BE2C (cell line): ENCODE measurements at regions not wholly inside any gene's neighbourhood (a gene's known extent, or its start where the extent isn't known, plus 50 kb on each side); places are given as distances from the start of the nearest gene placed in this dataset.
A peak's percentile ranks its signal among the peaks of the same experiment; 100 is the strongest.

Experiments used
- DNase-seq: peaks from one replicate; pipeline ENCODE4 v3.0.0-alpha.2; 2020
- H3K27me3 ChIP-seq: fragments of 250-450 bp; sonication (Bioruptor Pico); 2 replicates; pipeline ENCODE4 v1.5.1; 2020; ENCODE audit warnings: mild to moderate bottlenecking
- H3K36me3 ChIP-seq: fragments of 250-450 bp; sonication (Bioruptor Pico); 2 replicates; pipeline ENCODE4 v1.5.1; 2020; ENCODE audit warnings: mild to moderate bottlenecking
- H3K4me1 ChIP-seq: fragments of 250-450 bp; sonication (Bioruptor Pico); 2 replicates; pipeline ENCODE4 v1.5.1; 2020
- H3K4me3 ChIP-seq: 2 replicates; pipeline ENCODE4 v1.5.1; 2011; ENCODE audit warnings: low read depth, low read length
- H3K9me3 ChIP-seq: fragments of 250-450 bp; sonication (Bioruptor Pico); 2 replicates; pipeline ENCODE4 v1.5.1; 2020
- TF ChIP-seq, protein P1 (sequence below): IDR thresholded peaks from 2 replicates; pipeline ENCODE4 v1.5.1; 2012; ENCODE audit warnings: mild to moderate bottlenecking, low read depth, low read length

GRCh38 chr4:121277194-121278105 is 103.4 kb downstream of the QRFPR start:
- TF ChIP-seq, protein P1, sequence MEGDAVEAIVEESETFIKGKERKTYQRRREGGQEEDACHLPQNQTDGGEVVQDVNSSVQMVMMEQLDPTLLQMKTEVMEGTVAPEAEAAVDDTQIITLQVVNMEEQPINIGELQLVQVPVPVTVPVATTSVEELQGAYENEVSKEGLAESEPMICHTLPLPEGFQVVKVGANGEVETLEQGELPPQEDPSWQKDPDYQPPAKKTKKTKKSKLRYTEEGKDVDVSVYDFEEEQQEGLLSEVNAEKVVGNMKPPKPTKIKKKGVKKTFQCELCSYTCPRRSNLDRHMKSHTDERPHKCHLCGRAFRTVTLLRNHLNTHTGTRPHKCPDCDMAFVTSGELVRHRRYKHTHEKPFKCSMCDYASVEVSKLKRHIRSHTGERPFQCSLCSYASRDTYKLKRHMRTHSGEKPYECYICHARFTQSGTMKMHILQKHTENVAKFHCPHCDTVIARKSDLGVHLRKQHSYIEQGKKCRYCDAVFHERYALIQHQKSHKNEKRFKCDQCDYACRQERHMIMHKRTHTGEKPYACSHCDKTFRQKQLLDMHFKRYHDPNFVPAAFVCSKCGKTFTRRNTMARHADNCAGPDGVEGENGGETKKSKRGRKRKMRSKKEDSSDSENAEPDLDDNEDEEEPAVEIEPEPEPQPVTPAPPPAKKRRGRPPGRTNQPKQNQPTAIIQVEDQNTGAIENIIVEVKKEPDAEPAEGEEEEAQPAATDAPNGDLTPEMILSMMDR: peak; percentile 55
- no peaks in the 10 kb centered on the region for H3K9me3 ChIP-seq
- 0 out of 2 replicates have a peak, but pooled peaks cover 3% of the 10 kb centered on the region for H3K27me3 ChIP-seq
- DNase-seq: peak; percentile 20
- H3K4me3 ChIP-seq: no peak overlapping the region
- H3K36me3 ChIP-seq: no peaks in the 10 kb centered on the region
- no peaks in the 10 kb centered on the region for H3K4me1 ChIP-seq

GRCh38 chr4:121273191-121273590 is 107.6 kb downstream of the QRFPR start:
- Histone ChIP-seq H3K4me1 (no peaks in the 10 kb centered on the region), H3K4me3 (no peak overlapping the region), H3K9me3 (no peaks in the 10 kb centered on the region), H3K36me3 (no peaks in the 10 kb centered on the region), H3K27me3 (0 out of 2 replicates have a peak, but pooled peaks cover 3% of the 10 kb centered on the region)
- TF ChIP-seq, protein P1: no peak
- no peak for DNase-seq

DNA sequence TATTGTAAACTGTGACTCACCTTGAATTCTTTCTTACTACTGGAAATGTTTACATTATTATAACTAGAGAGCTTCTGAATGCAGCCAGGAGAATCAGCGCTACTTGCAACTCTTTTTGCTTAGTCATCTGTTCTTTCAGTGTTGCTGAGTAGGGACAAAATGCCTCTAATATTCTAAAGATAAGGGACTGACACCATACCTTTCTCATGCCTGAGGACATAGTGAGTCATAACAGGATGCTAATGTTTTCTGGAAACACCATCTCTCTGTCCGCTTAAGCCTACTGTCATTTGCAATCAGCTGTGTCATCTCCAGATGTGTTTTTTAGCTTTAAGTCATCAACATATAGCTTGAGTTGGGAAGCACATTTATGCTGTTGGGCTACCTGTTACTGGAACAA is 108.3 kb downstream of the QRFPR start:
- no peak for DNase-seq
- no peaks in the 10 kb centered on the region for H3K9me3 ChIP-seq
- no peaks in the 10 kb centered on the region for H3K36me3 ChIP-seq
- no peak overlapping the region for H3K4me3 ChIP-seq
- H3K27me3 ChIP-seq: 0 out of 2 replicates have a peak, but pooled peaks cover 3% of the 10 kb centered on the region
- TF ChIP-seq, protein P1: no peak
- H3K4me1 ChIP-seq: no peaks in the 10 kb centered on the region

GRCh38 chr4:121270389-121270788 is 106.3 kb upstream of the TNIP3 start:
- Histone ChIP-seq H3K27me3 (no peaks in the 10 kb centered on the region), H3K4me3 (no peak overlapping the region), H3K4me1 (no peaks in the 10 kb centered on the region), H3K9me3 (no peaks in the 10 kb centered on the region), H3K36me3 (no peaks in the 10 kb centered on the region)
- TF ChIP-seq, protein P1: no peak
- DNase-seq: no peak

DNA sequence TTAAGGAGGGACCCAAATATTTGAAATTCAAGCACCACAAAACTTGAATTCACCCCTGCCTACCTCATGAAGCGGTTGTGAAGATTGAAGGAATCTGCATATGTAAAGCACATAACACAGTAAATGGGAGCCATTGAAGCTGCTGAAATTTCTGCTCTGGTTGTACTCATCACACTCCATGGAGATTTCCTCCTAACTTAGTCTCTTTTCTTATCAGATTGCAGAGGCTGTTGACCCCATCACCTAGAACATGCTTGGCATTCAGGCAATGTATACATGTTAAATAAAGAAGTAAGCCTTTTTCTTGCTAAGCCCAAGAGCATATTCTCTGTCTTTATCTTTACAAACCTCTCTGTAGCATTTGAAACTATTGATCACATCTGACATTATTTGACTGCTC is 104.9 kb upstream of the TNIP3 start:
- H3K9me3 ChIP-seq: no peaks in the 10 kb centered on the region
- TF ChIP-seq, protein P1: no peak
- DNase-seq: no peak

GRCh38 chr4:121266982-121267381 is 102.9 kb upstream of the TNIP3 start:
- Histone ChIP-seq H3K36me3 (no peaks in the 10 kb centered on the region), H3K4me1 (no peaks in the 10 kb centered on the region), H3K4me3 (no peak overlapping the region), H3K27me3 (no peaks in the 10 kb centered on the region), H3K9me3 (no peaks in the 10 kb centered on the region)
- TF ChIP-seq, protein P1: no peak
- no peak for DNase-seq

More for the DNA sequence above, 104.9 kb upstream of the TNIP3 start:
- no peak overlapping the region for H3K4me3 ChIP-seq
- no peaks in the 10 kb centered on the region for H3K36me3 ChIP-seq
- no peaks in the 10 kb centered on the region for H3K4me1 ChIP-seq
- H3K27me3 ChIP-seq: no peaks in the 10 kb centered on the region
